ENCODE measurements at regions not wholly inside any gene's neighbourhood (a gene's known extent, or its start where the extent isn't known, plus 50 kb on each side); places are given as distances from the start of the nearest gene placed in this dataset.

DNA sequence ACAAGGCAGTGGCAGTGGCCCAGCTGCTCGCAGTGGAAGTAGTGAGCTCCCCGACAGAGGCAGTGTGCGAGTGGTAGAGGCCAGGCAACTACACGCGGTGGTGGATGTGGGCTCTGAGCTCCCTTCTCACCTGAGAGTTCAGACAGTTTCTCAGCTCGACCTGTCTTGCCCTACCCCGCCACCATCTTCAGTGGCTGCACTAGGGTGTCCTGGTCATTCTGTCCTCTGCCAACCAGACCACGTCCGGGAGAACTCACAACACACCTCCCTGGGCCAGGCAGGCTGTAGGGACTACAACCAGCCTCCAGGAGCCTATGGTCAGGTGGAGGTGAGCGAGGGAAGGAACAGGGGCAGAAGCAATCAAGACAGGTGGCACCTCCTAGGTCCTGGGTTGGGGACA, 106.3 kb upstream of the SMAD3 start (continued):
- TF ChIP-seq, protein P1, sequence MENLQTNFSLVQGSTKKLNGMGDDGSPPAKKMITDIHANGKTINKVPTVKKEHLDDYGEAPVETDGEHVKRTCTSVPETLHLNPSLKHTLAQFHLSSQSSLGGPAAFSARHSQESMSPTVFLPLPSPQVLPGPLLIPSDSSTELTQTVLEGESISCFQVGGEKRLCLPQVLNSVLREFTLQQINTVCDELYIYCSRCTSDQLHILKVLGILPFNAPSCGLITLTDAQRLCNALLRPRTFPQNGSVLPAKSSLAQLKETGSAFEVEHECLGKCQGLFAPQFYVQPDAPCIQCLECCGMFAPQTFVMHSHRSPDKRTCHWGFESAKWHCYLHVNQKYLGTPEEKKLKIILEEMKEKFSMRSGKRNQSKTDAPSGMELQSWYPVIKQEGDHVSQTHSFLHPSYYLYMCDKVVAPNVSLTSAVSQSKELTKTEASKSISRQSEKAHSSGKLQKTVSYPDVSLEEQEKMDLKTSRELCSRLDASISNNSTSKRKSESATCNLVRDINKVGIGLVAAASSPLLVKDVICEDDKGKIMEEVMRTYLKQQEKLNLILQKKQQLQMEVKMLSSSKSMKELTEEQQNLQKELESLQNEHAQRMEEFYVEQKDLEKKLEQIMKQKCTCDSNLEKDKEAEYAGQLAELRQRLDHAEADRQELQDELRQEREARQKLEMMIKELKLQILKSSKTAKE (IDR thresholded peaks at IDR 0.05; ENCODE audit: low read depth, poor library complexity, severe bottlenecking): no peak
- TF ChIP-seq, protein P2, sequence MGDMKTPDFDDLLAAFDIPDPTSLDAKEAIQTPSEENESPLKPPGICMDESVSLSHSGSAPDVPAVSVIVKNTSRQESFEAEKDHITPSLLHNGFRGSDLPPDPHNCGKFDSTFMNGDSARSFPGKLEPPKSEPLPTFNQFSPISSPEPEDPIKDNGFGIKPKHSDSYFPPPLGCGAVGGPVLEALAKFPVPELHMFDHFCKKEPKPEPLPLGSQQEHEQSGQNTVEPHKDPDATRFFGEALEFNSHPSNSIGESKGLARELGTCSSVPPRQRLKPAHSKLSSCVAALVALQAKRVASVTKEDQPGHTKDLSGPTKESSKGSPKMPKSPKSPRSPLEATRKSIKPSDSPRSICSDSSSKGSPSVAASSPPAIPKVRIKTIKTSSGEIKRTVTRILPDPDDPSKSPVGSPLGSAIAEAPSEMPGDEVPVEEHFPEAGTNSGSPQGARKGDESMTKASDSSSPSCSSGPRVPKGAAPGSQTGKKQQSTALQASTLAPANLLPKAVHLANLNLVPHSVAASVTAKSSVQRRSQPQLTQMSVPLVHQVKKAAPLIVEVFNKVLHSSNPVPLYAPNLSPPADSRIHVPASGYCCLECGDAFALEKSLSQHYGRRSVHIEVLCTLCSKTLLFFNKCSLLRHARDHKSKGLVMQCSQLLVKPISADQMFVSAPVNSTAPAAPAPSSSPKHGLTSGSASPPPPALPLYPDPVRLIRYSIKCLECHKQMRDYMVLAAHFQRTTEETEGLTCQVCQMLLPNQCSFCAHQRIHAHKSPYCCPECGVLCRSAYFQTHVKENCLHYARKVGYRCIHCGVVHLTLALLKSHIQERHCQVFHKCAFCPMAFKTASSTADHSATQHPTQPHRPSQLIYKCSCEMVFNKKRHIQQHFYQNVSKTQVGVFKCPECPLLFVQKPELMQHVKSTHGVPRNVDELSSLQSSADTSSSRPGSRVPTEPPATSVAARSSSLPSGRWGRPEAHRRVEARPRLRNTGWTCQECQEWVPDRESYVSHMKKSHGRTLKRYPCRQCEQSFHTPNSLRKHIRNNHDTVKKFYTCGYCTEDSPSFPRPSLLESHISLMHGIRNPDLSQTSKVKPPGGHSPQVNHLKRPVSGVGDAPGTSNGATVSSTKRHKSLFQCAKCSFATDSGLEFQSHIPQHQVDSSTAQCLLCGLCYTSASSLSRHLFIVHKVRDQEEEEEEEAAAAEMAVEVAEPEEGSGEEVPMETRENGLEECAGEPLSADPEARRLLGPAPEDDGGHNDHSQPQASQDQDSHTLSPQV (IDR thresholded peaks at IDR 0.05): no peak
- TF ChIP-seq ASH2L (IDR thresholded peaks at IDR 0.05; ENCODE audit: borderline replicate concordance, low read depth): no peak
- TF ChIP-seq, protein P3, sequence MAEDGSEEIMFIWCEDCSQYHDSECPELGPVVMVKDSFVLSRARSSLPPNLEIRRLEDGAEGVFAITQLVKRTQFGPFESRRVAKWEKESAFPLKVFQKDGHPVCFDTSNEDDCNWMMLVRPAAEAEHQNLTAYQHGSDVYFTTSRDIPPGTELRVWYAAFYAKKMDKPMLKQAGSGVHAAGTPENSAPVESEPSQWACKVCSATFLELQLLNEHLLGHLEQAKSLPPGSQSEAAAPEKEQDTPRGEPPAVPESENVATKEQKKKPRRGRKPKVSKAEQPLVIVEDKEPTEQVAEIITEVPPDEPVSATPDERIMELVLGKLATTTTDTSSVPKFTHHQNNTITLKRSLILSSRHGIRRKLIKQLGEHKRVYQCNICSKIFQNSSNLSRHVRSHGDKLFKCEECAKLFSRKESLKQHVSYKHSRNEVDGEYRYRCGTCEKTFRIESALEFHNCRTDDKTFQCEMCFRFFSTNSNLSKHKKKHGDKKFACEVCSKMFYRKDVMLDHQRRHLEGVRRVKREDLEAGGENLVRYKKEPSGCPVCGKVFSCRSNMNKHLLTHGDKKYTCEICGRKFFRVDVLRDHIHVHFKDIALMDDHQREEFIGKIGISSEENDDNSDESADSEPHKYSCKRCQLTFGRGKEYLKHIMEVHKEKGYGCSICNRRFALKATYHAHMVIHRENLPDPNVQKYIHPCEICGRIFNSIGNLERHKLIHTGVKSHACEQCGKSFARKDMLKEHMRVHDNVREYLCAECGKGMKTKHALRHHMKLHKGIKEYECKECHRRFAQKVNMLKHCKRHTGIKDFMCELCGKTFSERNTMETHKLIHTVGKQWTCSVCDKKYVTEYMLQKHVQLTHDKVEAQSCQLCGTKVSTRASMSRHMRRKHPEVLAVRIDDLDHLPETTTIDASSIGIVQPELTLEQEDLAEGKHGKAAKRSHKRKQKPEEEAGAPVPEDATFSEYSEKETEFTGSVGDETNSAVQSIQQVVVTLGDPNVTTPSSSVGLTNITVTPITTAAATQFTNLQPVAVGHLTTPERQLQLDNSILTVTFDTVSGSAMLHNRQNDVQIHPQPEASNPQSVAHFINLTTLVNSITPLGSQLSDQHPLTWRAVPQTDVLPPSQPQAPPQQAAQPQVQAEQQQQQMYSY (CRISPR knock-in tag; IDR thresholded peaks at IDR 0.05): no peak
- TF ChIP-seq CHD2 (IDR thresholded peaks at IDR 0.05; ENCODE audit: borderline replicate concordance, low read depth, low read length): no peak
- TF ChIP-seq ZNF384 (IDR thresholded peaks at IDR 0.05; ENCODE audit: borderline replicate concordance, low read depth, low read length): no peak
- TF ChIP-seq, protein P4, sequence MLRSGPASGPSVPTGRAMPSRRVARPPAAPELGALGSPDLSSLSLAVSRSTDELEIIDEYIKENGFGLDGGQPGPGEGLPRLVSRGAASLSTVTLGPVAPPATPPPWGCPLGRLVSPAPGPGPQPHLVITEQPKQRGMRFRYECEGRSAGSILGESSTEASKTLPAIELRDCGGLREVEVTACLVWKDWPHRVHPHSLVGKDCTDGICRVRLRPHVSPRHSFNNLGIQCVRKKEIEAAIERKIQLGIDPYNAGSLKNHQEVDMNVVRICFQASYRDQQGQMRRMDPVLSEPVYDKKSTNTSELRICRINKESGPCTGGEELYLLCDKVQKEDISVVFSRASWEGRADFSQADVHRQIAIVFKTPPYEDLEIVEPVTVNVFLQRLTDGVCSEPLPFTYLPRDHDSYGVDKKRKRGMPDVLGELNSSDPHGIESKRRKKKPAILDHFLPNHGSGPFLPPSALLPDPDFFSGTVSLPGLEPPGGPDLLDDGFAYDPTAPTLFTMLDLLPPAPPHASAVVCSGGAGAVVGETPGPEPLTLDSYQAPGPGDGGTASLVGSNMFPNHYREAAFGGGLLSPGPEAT (IDR thresholded peaks at IDR 0.05; ENCODE audit: low read depth): no peak
